Amniotic epithelial cell (primary cell): ENCODE measurements at regions not wholly inside any gene's neighbourhood (a gene's known extent, or its start where the extent isn't known, plus 50 kb on each side); places are given as distances from the start of the nearest gene placed in this dataset.

Source experiments
- DNase-seq: peaks from one replicate; pipeline ENCODE4 v3.0.0-alpha.2; 2010; ENCODE audit warnings: low read depth

GRCh38 chr11:112859787-112860186 lies 101.4 kb upstream of the NCAM1 start:
- no peak for DNase-seq

DNA sequence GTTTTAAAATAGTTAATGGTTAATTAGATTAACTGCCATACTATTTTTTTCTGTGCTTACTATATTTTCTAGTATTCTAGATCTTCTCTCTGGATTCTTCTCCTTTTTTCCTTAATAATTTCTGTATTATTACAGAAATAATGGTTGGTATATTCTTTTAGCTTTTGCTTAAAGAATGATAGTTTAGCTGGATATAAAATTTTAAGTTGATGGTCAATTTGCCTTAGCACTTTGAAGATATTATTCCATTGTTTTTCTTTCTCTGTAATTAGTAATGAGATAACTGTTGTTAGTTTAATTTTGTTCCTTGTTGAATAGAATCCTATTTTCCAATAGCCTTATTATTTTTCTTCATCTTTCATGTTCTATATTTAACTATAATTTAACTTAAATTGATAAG lies 99.9 kb upstream of the NCAM1 start:
- DNase-seq, result no peak

GRCh38 chr11:112863305-112863704 lies 97.9 kb upstream of the NCAM1 start:
- no peak for DNase-seq

DNA sequence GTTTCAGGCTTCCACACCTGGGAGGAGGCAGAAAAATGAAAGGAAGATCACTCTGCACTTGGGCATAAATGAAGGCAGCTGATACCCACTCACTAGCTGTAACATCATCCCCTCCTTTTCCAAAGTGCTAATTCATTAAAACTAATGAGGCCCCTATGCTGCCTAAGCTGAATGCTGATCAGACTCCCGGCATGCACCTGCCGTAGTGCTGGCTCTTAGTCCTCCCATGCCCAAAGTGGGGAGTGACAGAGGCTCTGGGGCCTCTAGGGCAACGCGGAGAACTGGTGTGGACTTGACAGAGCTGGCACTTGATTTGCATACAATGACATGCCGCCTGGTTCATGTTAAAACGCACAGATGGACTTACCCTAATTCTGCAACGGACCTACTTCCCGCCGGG lies 96.5 kb upstream of the NCAM1 start:
- no peak for DNase-seq

- DNase-seq, result no peak
These were observed 89.2 kb upstream of the NCAM1 start for GRCh38 chr11:112871909-112872500.

DNA sequence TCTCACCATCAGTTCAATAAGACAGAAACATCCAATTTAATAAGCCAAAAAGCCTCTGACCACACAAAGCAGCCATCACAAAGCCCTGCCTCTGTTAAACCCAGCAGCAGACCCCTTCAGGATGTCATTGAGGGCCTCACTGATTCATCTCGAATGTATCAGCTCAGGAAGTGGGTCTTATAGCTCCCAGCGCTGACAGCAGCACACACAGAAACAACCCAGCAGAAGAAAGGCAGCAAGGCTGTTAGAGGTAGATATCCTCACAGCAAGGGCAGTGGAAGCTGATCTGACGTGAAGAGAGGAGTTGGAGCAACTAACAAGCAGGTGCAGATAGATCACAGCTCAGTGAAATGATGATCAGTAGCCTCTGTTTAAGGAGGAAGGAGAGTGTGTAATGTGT lies 86.2 kb upstream of the NCAM1 start:
- DNase-seq, result no peak

- no peak for DNase-seq
These were observed 83.6 kb upstream of the NCAM1 start for GRCh38 chr11:112877581-112877980.

- DNase-seq, result no peak
These were observed 83.1 kb upstream of the NCAM1 start for GRCh38 chr11:112878033-112878601.

- DNase-seq, result no peak
These were observed 80.7 kb upstream of the NCAM1 start for GRCh38 chr11:112880495-112880894.

DNA sequence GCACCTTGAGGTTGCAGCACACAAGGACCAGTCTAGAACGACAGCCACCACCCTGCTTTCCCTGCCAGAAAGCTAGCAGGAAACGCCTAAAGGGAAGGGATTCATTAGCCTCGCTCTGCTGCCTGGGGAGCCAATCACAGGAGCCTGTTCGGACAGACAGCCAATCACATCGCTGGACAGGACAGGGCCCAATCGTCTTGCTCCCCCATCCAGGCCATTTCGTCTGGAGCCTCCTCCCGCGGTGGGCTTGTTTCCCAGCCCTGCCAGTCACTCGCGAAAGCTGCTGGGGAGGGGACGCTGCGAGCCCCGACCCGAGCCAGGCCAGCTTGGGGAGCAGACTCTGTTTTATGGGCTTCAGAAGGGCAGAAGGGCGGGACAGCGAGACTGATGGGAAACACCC lies 79.8 kb upstream of the NCAM1 start:
- DNase-seq, result peak; percentile 13

- peak; percentile 90 for DNase-seq
These were observed 78.5 kb upstream of the NCAM1 start for GRCh38 chr11:112882494-112883381.

DNA sequence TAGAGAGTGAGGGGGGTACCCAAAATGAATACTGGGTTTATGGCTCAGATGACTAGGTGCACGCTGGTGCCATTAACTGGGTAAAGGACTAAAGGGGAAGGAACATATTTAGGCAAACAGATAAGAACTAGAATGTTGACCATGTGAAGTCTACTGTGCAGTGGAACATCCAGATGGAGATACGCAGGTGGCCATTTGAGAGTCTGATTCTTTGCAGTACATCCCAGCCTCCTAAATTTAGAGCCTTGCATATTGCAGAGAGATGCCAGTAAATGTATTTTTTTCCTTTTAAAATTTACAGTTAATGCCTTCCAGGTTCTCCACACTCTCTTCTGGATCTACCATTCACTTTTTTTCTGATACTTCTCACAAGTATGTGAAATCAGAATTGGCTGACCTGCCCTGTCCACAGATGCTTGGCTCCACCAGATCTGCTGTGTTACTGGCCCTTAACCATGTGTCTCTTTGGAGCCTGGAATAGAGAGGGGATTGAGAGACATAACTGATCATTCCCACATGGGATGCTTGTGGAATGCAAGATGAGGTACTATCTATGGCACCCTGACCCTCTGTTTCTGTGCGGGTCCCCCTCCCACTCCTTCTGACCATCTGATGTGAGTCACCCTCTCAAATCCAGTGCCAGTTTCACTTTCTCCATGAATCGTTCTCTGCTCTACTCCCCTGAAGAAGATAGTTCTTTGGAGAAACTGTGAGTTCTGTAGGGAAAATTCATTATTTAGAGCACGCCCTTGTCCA lies 77.0 kb upstream of the NCAM1 start:
- DNase-seq, result peak; percentile 35

DNA sequence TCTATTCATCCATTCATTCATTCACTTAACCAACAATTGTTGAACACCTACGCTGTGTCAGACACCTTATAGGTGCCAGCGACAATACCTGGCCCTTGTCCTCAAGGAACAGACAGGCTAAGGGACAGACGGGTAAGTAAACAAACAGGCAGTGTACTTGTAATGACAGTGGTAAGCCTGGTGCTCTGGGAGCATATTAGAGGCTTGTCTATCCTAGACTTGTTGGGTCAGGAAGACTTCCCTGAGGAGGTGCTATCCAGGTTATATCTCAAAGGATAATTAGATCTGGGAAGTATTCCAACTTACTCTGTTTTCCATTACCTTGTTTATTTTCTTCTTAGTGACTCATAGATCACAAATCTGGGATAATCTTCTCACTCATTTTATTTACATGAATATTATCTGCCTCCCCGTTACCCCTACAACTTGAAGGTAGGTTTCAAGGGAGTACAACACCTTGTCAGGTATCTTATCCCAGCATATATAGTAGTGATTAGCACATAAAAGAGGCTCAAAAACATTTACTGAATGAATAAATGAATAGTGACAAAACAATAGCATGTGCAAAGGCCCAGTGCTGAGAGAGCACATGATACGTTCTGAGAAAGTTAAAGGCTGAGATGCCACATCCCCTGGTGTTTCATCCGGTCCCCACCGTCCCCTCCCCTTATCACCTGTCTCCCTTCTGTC lies 75.3 kb upstream of the NCAM1 start:
- peak; percentile 17 for DNase-seq

GRCh38 chr11:112886434-112887370 lies 74.5 kb upstream of the NCAM1 start:
- peak; percentile 92 for DNase-seq

- no peak for DNase-seq
These were observed 71.8 kb upstream of the NCAM1 start for GRCh38 chr11:112889446-112889845.

DNA sequence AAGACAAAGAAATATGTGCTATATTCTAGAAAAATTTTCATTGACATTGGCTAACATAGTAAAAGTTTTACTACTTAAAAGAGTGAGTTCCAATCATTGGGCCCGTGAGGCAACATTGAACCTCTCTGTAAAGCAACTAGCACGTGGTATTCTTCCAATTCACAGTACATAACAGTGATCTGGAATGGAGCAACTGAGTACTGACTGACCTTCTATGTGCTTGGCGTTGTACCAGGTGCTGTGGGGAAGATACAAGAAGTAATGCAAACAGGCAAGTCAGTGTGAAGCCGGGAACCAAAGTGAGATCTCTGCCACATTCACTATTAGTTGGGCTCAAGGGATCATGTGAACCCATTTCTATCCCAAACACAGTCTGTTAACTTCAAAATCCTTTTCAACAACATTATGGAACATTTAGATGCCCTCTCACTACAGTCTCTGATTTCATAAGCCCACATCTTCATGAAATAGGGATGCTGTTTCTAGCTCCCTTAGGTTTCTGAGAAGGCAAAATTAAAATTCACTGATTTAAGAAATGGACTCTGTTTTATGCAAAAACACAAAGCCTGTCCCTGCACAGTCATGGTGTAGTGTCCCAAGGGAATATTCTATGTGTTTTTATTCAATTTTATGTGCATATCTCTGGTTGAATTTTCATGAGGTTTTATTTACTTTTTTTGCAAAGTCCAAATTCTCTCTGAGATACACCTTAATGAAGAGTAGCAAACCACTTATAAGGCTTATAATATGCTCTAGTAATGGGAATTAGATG lies 61.8 kb upstream of the NCAM1 start:
- DNase-seq, result no peak

DNA sequence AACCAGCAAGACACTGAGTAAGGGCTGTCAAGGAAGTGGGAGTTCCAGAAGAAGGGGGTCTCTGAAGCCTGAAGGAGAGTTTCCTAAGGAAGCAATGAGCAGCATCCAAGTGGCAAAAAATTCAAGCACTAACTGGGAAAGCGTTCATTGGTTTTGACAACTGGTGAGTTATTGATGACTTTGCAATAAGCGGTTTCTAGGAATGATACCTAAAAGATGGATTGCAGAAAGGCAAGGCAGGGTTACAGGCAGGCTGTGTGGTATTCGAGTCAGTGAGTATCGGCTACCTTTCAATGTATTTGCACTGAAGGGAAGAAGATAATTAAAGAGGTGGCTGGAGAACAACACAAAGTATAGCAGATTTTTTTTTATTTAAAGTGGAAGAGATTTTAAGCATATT lies 59.3 kb upstream of the NCAM1 start:
- DNase-seq, result no peak

GRCh38 chr11:112902361-112903011 lies 58.7 kb upstream of the NCAM1 start:
- no peak for DNase-seq

- DNase-seq, result no peak
These were observed 57.9 kb upstream of the NCAM1 start for GRCh38 chr11:112903340-112903739.

DNA sequence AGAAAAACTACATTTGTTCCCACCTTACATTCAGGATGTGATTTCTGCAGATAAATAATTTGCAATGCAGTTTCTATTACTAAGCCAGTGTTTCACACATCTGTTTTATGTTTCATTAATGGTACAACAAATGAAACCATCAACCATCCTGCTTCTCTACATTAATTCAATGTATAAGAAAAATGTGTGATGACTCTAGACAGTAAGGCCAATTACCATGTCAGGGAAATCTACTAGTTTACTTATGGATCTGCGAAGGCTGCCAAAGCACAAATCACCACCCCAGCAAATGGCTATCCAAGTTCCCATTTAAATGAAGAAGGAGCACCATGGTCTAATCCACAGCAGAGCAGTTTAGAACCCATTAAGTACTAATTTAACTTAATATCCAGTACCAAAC lies 50.1 kb upstream of the NCAM1 start:
- DNase-seq, result no peak
